MG63 (cell line): ENCODE measurements at regions not wholly inside any gene's neighbourhood (a gene's known extent, or its start where the extent isn't known, plus 50 kb on each side); places are given as distances from the start of the nearest gene placed in this dataset.

Experiments used
- DNase-seq: peaks from one replicate; pipeline ENCODE4 v3.0.0-alpha.2; 2020
- H3K27me3 ChIP-seq: fragments of 250-450 bp; sonication (Bioruptor Pico); 2 replicates; pipeline ENCODE4 v1.5.1; 2020; ENCODE audit warnings: mild to moderate bottlenecking, moderate library complexity
- H3K36me3 ChIP-seq: fragments of 250-450 bp; sonication (Bioruptor Pico); 2 replicates; pipeline ENCODE4 v1.5.1; 2020; ENCODE audit warnings: mild to moderate bottlenecking, moderate library complexity
- H3K4me3 ChIP-seq: fragments of 250-450 bp; sonication (Bioruptor Pico); 2 replicates; pipeline ENCODE4 v1.5.1; 2020; ENCODE audit warnings: mild to moderate bottlenecking, moderate library complexity
- H3K9me3 ChIP-seq: fragments of 250-450 bp; sonication (Bioruptor Pico); 2 replicates; pipeline ENCODE4 v1.5.1; 2020; ENCODE audit warnings: mild to moderate bottlenecking, moderate library complexity

DNA sequence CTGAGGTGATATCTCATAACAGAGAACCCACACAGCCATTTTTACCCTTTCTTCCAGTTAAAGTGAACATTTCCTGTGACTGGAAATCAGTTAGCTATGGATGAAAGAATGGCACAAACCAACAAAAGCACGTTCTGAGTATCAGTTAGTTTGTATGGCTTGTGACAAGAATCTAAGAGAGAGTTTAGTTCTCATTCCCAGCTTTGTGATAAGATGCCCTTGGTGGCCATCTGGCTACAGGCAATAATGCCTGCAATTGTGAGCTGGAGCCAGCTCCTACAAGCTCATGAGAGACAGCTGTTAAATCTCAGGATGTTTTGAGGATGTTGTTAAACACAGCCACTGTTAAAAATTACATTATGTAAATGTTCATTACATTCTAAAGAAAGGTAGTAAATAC is 122.0 kb upstream of the FRMD6 start:
- no peak for DNase-seq
- H3K36me3 ChIP-seq = no peaks in the 10 kb centered on the region
- no peak overlapping the region for H3K4me3 ChIP-seq
- no peaks in the 10 kb centered on the region for H3K9me3 ChIP-seq
- no peaks in the 10 kb centered on the region for H3K27me3 ChIP-seq

GRCh38 chr14:51533160-51533559 is 118.5 kb upstream of the FRMD6 start:
- Histone ChIP-seq H3K36me3 (no peaks in the 10 kb centered on the region), H3K27me3 (no peaks in the 10 kb centered on the region), H3K4me3 (no peak overlapping the region), H3K9me3 (0 out of 2 replicates have a peak, but pooled peaks cover 3% of the 10 kb centered on the region)
- DNase-seq = peak; percentile 56

GRCh38 chr14:51533872-51534553 is 117.7 kb upstream of the FRMD6 start:
- H3K27me3 ChIP-seq = no peaks in the 10 kb centered on the region
- DNase-seq = no peak
- no peaks in the 10 kb centered on the region for H3K36me3 ChIP-seq
- 0 out of 2 replicates have a peak, but pooled peaks cover 3% of the 10 kb centered on the region for H3K9me3 ChIP-seq
- H3K4me3 ChIP-seq = no peak overlapping the region

- no peak for DNase-seq
Observed at GRCh38 chr14:51534610-51535011, 117.1 kb upstream of the FRMD6 start.

GRCh38 chr14:51535443-51536044 is 116.2 kb upstream of the FRMD6 start:
- no peak for DNase-seq
- H3K9me3 ChIP-seq = 0 out of 2 replicates have a peak, but pooled peaks cover 3% of the 10 kb centered on the region
- H3K27me3 ChIP-seq = no peaks in the 10 kb centered on the region
- H3K36me3 ChIP-seq = no peaks in the 10 kb centered on the region
- no peak overlapping the region for H3K4me3 ChIP-seq

More at GRCh38 chr14:51534610-51535011, 117.1 kb upstream of the FRMD6 start:
- no peaks in the 10 kb centered on the region for H3K36me3 ChIP-seq
- no peaks in the 10 kb centered on the region for H3K27me3 ChIP-seq
- H3K4me3 ChIP-seq = no peak overlapping the region
- 0 out of 2 replicates have a peak, but pooled peaks cover 3% of the 10 kb centered on the region for H3K9me3 ChIP-seq

DNA sequence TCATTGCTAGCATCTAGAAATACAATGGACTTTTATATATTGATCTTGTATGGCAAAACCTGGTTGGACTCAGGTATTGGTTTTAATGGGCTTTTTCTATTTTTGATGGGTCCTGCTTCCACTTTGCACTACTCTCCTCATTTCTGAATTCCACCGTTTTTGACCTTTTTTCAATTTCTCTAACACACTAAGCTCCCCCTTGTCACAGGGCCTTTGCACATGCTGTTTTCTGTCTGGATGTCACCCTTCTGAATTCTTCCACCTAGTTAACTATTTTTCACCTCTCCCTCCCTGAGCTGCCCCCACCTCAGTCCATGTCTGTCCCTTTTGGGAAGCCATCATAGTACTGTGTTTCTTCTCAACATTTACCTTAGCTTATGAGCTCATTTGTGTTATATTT is 112.7 kb upstream of the FRMD6 start:
- Histone ChIP-seq H3K4me3 (no peak overlapping the region), H3K9me3 (0 out of 2 replicates have a peak, but pooled peaks cover 3% of the 10 kb centered on the region), H3K27me3 (no peaks in the 10 kb centered on the region), H3K36me3 (no peaks in the 10 kb centered on the region)
- DNase-seq = no peak

DNA sequence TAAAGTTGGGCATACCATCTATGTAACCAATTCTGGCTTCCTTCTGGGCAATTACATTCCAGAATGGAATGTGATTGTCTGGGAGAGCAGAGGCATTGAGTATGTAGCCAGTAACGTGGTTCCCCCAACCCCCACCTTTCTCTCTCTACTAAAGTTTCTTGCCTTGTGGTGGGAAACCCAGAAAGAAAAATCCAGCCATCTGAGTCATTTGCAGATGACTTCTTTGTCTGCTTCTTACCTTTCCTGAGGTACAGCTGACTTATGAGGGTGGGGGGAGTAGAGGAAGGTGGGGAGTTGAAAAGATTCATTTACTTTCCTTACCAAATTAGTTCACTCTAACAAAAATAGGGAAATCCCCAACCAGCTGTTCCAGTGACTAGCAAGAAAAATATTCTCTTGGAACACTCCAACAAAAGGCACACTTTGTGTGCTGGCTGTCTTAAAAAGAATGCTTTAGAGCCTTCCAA is 112.1 kb upstream of the FRMD6 start:
- H3K27me3 ChIP-seq = no peaks in the 10 kb centered on the region
- H3K9me3 ChIP-seq = 0 out of 2 replicates have a peak, but pooled peaks cover 3% of the 10 kb centered on the region
- no peak overlapping the region for H3K4me3 ChIP-seq
- H3K36me3 ChIP-seq = no peaks in the 10 kb centered on the region
- DNase-seq = peak; percentile 49

GRCh38 chr14:51540364-51540763 is 111.3 kb upstream of the FRMD6 start:
- Histone ChIP-seq H3K36me3 (no peaks in the 10 kb centered on the region), H3K27me3 (no peaks in the 10 kb centered on the region), H3K9me3 (no peaks in the 10 kb centered on the region), H3K4me3 (no peak overlapping the region)
- DNase-seq = no peak

DNA sequence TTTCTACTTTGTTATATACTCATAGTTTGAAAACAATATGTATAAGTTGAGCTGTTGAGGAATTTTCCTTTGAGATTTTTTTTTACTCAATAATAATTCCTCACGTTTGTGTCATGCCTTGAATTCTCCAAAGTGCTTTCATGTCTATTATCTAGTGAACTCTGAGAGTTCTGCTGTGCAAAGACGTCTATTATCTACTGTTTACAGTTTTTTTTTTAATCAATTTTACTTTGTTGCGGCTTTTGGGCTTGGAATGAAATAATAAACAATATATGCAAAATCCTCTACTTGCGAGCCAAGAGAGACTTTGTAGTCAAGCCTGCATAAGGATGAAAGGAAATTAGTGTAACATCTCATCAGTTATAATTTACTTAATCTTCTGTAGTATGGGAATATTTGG is 107.2 kb upstream of the FRMD6 start:
- Histone ChIP-seq H3K36me3 (no peaks in the 10 kb centered on the region), H3K4me3 (no peak overlapping the region), H3K9me3 (no peaks in the 10 kb centered on the region), H3K27me3 (no peaks in the 10 kb centered on the region)
- no peak for DNase-seq

GRCh38 chr14:51544901-51545300 is 106.8 kb upstream of the FRMD6 start:
- no peaks in the 10 kb centered on the region for H3K27me3 ChIP-seq
- no peak for DNase-seq
- H3K36me3 ChIP-seq = no peaks in the 10 kb centered on the region
- no peaks in the 10 kb centered on the region for H3K9me3 ChIP-seq
- no peak overlapping the region for H3K4me3 ChIP-seq

GRCh38 chr14:51545396-51545795 is 106.3 kb upstream of the FRMD6 start:
- Histone ChIP-seq H3K27me3 (no peaks in the 10 kb centered on the region), H3K36me3 (no peaks in the 10 kb centered on the region)
- no peak for DNase-seq

DNA sequence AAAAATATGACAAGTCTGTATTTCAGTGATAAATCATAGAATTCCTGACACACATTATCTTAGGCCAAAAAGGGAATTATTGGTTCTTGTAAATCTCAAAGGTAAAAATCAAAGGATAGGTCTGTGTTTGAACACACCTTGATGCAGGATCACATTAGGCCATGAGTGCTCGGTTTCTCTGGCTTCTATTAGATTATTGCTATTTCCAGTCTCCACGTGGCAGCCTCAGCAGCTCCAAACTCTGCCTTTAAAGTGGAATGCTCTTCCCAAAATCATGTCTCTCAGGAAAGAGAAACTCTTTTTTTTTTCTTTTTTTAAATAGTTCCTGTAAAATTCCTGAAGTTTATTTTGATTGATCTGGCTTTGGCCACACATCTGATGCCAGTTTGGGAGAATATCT is 105.6 kb upstream of the FRMD6 start:
- no peak for DNase-seq

More at GRCh38 chr14:51545396-51545795, 106.3 kb upstream of the FRMD6 start:
- no peaks in the 10 kb centered on the region for H3K9me3 ChIP-seq
- no peak overlapping the region for H3K4me3 ChIP-seq

GRCh38 chr14:51546603-51547258 is 105.0 kb upstream of the FRMD6 start:
- H3K27me3 ChIP-seq = no peaks in the 10 kb centered on the region
- no peaks in the 10 kb centered on the region for H3K9me3 ChIP-seq
- H3K4me3 ChIP-seq = no peak overlapping the region
- DNase-seq = no peak
- no peaks in the 10 kb centered on the region for H3K36me3 ChIP-seq

More for the DNA sequence above, 105.6 kb upstream of the FRMD6 start:
- Histone ChIP-seq H3K9me3 (no peaks in the 10 kb centered on the region), H3K36me3 (no peaks in the 10 kb centered on the region), H3K27me3 (no peaks in the 10 kb centered on the region), H3K4me3 (no peak overlapping the region)

GRCh38 chr14:51547260-51547659 is 104.5 kb upstream of the FRMD6 start:
- Histone ChIP-seq H3K4me3 (no peak overlapping the region), H3K36me3 (no peaks in the 10 kb centered on the region), H3K27me3 (no peaks in the 10 kb centered on the region), H3K9me3 (no peaks in the 10 kb centered on the region)
- DNase-seq = peak; percentile 85

- no peak overlapping the region for H3K4me3 ChIP-seq
Observed at GRCh38 chr14:51547701-51548100, 104.0 kb upstream of the FRMD6 start.

GRCh38 chr14:51548187-51548586 is 103.5 kb upstream of the FRMD6 start:
- DNase-seq = no peak
- H3K36me3 ChIP-seq = no peaks in the 10 kb centered on the region
- H3K4me3 ChIP-seq = no peak overlapping the region
- H3K9me3 ChIP-seq = no peaks in the 10 kb centered on the region
- no peaks in the 10 kb centered on the region for H3K27me3 ChIP-seq

More at GRCh38 chr14:51547701-51548100, 104.0 kb upstream of the FRMD6 start:
- Histone ChIP-seq H3K9me3 (no peaks in the 10 kb centered on the region), H3K27me3 (no peaks in the 10 kb centered on the region), H3K36me3 (no peaks in the 10 kb centered on the region)
- no peak for DNase-seq

- no peak overlapping the region for H3K4me3 ChIP-seq
- no peak for DNase-seq
- H3K36me3 ChIP-seq = no peaks in the 10 kb centered on the region
- H3K27me3 ChIP-seq = no peaks in the 10 kb centered on the region
- H3K9me3 ChIP-seq = no peaks in the 10 kb centered on the region
Observed at GRCh38 chr14:51550636-51551035, 101.1 kb upstream of the FRMD6 start.
